Keratinocyte (primary cell): ENCODE measurements at regions not wholly inside any gene's neighbourhood (a gene's known extent, or its start where the extent isn't known, plus 50 kb on each side); places are given as distances from the start of the nearest gene placed in this dataset.

Experiments
- DNase-seq: peaks from one replicate; pipeline ENCODE4 v3.0.0-alpha.2; 2011; ENCODE audit warnings: low read depth, missing footprints, low spot score
- FAIRE-seq: peaks from 2 replicates; lab custom pipeline; 2011; peaks lifted over from hg19 to GRCh38; lab: Jason Lieb, UNC
- H2AFZ ChIP-seq: 2 replicates; pipeline ENCODE4 v1.6.0; 2012; ENCODE audit warnings: low read length, control low read depth, inconsistent platforms; ENCODE audit not compliant: control insufficient read depth
- H3K27ac ChIP-seq: 2 replicates; pipeline ENCODE4 v1.5.1; 2011; ENCODE audit warnings: low read length; ENCODE audit not compliant: control insufficient read depth, insufficient read depth
- H3K27me3 ChIP-seq: 3 replicates; pipeline ENCODE4 v1.6.0; 2011; ENCODE audit warnings: low read length; ENCODE audit not compliant: control insufficient read depth, insufficient read depth; ENCODE audit errors: extremely low read depth
- H3K36me3 ChIP-seq, 2 experiments: 2 replicates in 1 of 2; 3 replicates in 1 of 2; pipeline ENCODE4 v1.5.1; 2011; ENCODE audit warnings: low read length in 2 of 2, mild to moderate bottlenecking in 1 of 2; ENCODE audit not compliant: control insufficient read depth in 2 of 2, insufficient read depth in 2 of 2; ENCODE audit errors: extremely low read depth in 1 of 2
- H3K4me1 ChIP-seq: 3 replicates; pipeline ENCODE4 v1.5.1; 2011; ENCODE audit warnings: low read length; ENCODE audit not compliant: control insufficient read depth, insufficient read depth; ENCODE audit errors: extremely low read depth
- H3K4me2 ChIP-seq: 3 replicates; pipeline ENCODE4 v1.6.0; 2011; ENCODE audit warnings: low read depth, low read length; ENCODE audit not compliant: control insufficient read depth, insufficient read depth; ENCODE audit errors: extremely low read depth
- H3K4me3 ChIP-seq, 3 experiments: fragments of 200-600 bp in 1 of 3; sonication (generic) in 1 of 3; 2 replicates in 2 of 3; 3 replicates in 1 of 3; pipeline ENCODE4 v1.5.1; 2011 to 2016; ENCODE audit warnings: low read length in 3 of 3, mild to moderate bottlenecking in 3 of 3, control low read depth in 2 of 3, inconsistent platforms in 1 of 3, low read depth in 1 of 3, mixed read lengths in 1 of 3, mixed run types in 1 of 3, moderate library complexity in 1 of 3; ENCODE audit not compliant: control insufficient read depth in 2 of 3, insufficient read depth in 2 of 3; ENCODE audit errors: extremely low read depth in 1 of 3
- H3K79me2 ChIP-seq: 2 replicates; pipeline ENCODE4 v1.6.0; 2012; ENCODE audit warnings: low read length; ENCODE audit not compliant: control insufficient read depth, insufficient read depth
- H3K9ac ChIP-seq: 3 replicates; pipeline ENCODE4 v1.6.0; 2011; ENCODE audit warnings: low read length; ENCODE audit not compliant: control insufficient read depth, insufficient read depth; ENCODE audit errors: extremely low read depth
- H3K9me1 ChIP-seq: 3 replicates; pipeline ENCODE4 v1.6.0; 2011; ENCODE audit warnings: low read length; ENCODE audit not compliant: control insufficient read depth, insufficient read depth; ENCODE audit errors: extremely low read depth
- H3K9me3 ChIP-seq: 2 replicates; pipeline ENCODE4 v1.5.1; 2012; ENCODE audit warnings: low read depth, low read length; ENCODE audit not compliant: control insufficient read depth
- H4K20me1 ChIP-seq: 3 replicates; pipeline ENCODE4 v1.6.0; 2011; ENCODE audit warnings: low read length; ENCODE audit not compliant: control insufficient read depth, insufficient read depth; ENCODE audit errors: extremely low read depth
- CTCF ChIP-seq, 3 experiments: IDR thresholded peaks in 1 of 3; conservative IDR thresholded peaks in 1 of 3; optimal IDR thresholded peaks in 1 of 3; 2 replicates in 2 of 3; 3 replicates in 1 of 3; pipeline versions ENCODE3 to v1.5.1; 2011; ENCODE audit warnings: low read length in 3 of 3, mild to moderate bottlenecking in 3 of 3, moderate library complexity in 2 of 3, control low read depth in 1 of 3, inconsistent platforms in 1 of 3; ENCODE audit not compliant: insufficient read depth in 2 of 3; ENCODE audit errors: extremely low read depth in 1 of 3
- EZH2 ChIP-seq: IDR thresholded peaks from one replicate; pipeline ENCODE4 v1.6.1; 2012; ENCODE audit warnings: inconsistent platforms, mild to moderate bottlenecking, low read length, moderate library complexity
- dilution Hi-C: fragments of 300-500 bp; cut with MboI; formaldehyde crosslinking; loops from one replicate; pipeline ENCODE4 v1.7.0; 2020; ENCODE audit warnings: low sequenced_read_pairs; ENCODE audit not compliant: extremely low pct_ligation_motif_present

GRCh38 chr3:57000012-57000411 lies 60.5 kb upstream of the SPATA12 start:
- no peaks in the 10 kb centered on the region for H4K20me1 ChIP-seq
- no peaks in the 10 kb centered on the region for H3K27me3 ChIP-seq
- H3K9me3 ChIP-seq, result no peaks in the 10 kb centered on the region
- no peak overlapping the region for H3K27ac ChIP-seq
- H3K36me3 ChIP-seq, result no peaks in the 10 kb centered on the region
- no peak overlapping the region for H2AFZ ChIP-seq
- H3K4me2 ChIP-seq, result no peak overlapping the region
- H3K4me1 ChIP-seq, result peaks cover 14% of the 10 kb centered on the region
- no peaks in the 10 kb centered on the region for H3K9me1 ChIP-seq
- dilution Hi-C loops, result no loop called here
- H3K9ac ChIP-seq, result no peak overlapping the region
- no peaks in the 10 kb centered on the region for H3K79me2 ChIP-seq
- DNase-seq (no peak), FAIRE-seq (no peak)
- TF ChIP-seq CTCF (optimal IDR thresholded peaks at IDR 0.05 in 1 of 3, IDR thresholded peaks at IDR 0.05 in 1 of 3, conservative IDR thresholded peaks at IDR 0.05 in 1 of 3; ENCODE audit: extremely low read depth in 1 of 3, insufficient read depth in 2 of 3, low read length in 3 of 3), result no peak
- TF ChIP-seq EZH2, result no peak
- H3K4me3 ChIP-seq, result no peak overlapping the region

GRCh38 chr3:56999547-56999946 lies 60.9 kb upstream of the SPATA12 start:
- no peaks in the 10 kb centered on the region for H3K79me2 ChIP-seq
- H4K20me1 ChIP-seq, result no peaks in the 10 kb centered on the region
- H3K4me1 ChIP-seq, result peaks cover 10% of the 10 kb centered on the region
- H3K4me2 ChIP-seq, result no peak overlapping the region
- H3K9me3 ChIP-seq, result no peaks in the 10 kb centered on the region
- H3K36me3 ChIP-seq, result no peaks in the 10 kb centered on the region
- H3K27ac ChIP-seq, result no peak overlapping the region
- no peak overlapping the region for H3K9ac ChIP-seq
- no peak overlapping the region for H2AFZ ChIP-seq
- no peaks in the 10 kb centered on the region for H3K9me1 ChIP-seq
- dilution Hi-C loops, result loop anchor here (25.0 kb wide), 2 partner anchors 88 to 287 kb away; no protein-coding TSS in a partner anchor
- TF ChIP-seq EZH2, result no peak
- no peak for TF ChIP-seq CTCF (optimal IDR thresholded peaks at IDR 0.05 in 1 of 3, IDR thresholded peaks at IDR 0.05 in 1 of 3, conservative IDR thresholded peaks at IDR 0.05 in 1 of 3; ENCODE audit: extremely low read depth in 1 of 3, insufficient read depth in 2 of 3, low read length in 3 of 3)
- FAIRE-seq, result no peak
- no peaks in the 10 kb centered on the region for H3K27me3 ChIP-seq
- H3K4me3 ChIP-seq, result no peak overlapping the region
- DNase-seq, result no peak
